ENCODE measurements at regions not wholly inside any gene's neighbourhood (a gene's known extent, or its start where the extent isn't known, plus 50 kb on each side); places are given as distances from the start of the nearest gene placed in this dataset.

DNA sequence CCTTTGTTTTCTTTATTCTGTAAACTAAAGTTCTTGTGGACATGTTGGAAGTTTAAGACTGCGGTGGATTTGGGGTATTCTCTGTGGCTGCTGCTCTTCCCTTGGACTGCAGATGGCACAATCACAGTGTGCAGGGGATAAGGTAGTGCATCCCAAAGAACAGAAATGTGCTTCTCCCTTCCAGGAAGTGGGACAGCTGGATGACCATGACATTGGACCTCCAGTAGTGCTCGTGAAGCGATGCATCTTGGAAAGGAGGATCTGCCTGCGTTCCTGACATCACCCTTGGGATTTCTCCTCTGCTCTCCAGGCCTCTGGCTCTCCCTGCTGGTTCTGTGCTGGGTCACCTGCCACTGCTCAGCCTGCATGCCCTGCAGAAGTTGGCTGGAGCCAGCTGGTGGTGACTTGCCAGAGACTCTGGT lies 109.9 kb downstream of the SLC4A3 start:
- Histone ChIP-seq H3K27me3 (replicated peaks in 1 of 7) (peaks cover 0 to 21% (median 0%) of the 10 kb centered on the region in 7 donors), H3K9me3 (no peaks in the 10 kb centered on the region), H3K4me1 (no peaks in the 10 kb centered on the region), H3K27ac (no peak overlapping the region), H3K36me3 (no peaks in the 10 kb centered on the region), H3K4me3 (no peak overlapping the region)
- 71 to 78% (median 72%) methylated on average over 1 to 4 of the region's 4 CpGs for WGBS, 5 donors
- no peak for DNase-seq
- TF ChIP-seq CTCF (IDR thresholded peaks at IDR 0.05 in 8 of 11, conservative IDR thresholded peaks at IDR 0.05 in 3 of 11) (no peak), POLR2A (IDR thresholded peaks at IDR 0.05) (no peak), POLR2AphosphoS5 (IDR thresholded peaks at IDR 0.05) (no peak)
- intact Hi-C loops (cut with DNase I; ENCODE audit: low total_unique reads): loop anchor here (5.0 kb wide), 1 partner anchor 1835 kb away; the partner anchor contains the start of gene EPHA4

- H3K27ac ChIP-seq: no peak overlapping the region
- H3K9me3 ChIP-seq: no peaks in the 10 kb centered on the region
- H3K36me3 ChIP-seq: no peaks in the 10 kb centered on the region
- H3K4me3 ChIP-seq: no peak overlapping the region
- TF ChIP-seq CTCF (IDR thresholded peaks at IDR 0.05 in 8 of 11, conservative IDR thresholded peaks at IDR 0.05 in 3 of 11) (no peak), POLR2AphosphoS5 (IDR thresholded peaks at IDR 0.05) (no peak), POLR2A (IDR thresholded peaks at IDR 0.05) (no peak)
- 71 to 78% (median 71%) methylated on average over 4 of the region's 4 CpGs for WGBS, 5 donors
- no peak for DNase-seq
- intact Hi-C loops (cut with DNase I; ENCODE audit: low total_unique reads): loop anchor here (5.0 kb wide), 1 partner anchor 1833 kb away; the partner anchor contains the start of gene EPHA4
- peaks cover 0 to 17% (median 0%) of the 10 kb centered on the region in 7 donors for H3K27me3 ChIP-seq (replicated peaks in 1 of 7)
- no peaks in the 10 kb centered on the region for H3K4me1 ChIP-seq
These were observed 111.6 kb downstream of the SLC4A3 start for GRCh38 chr2:219739066-219739465.

- intact Hi-C loops (cut with DNase I; ENCODE audit: low total_unique reads): loop anchor here (5.0 kb wide), 1 partner anchor 1832 kb away; the partner anchor contains the start of gene EPHA4
- TF ChIP-seq CTCF (IDR thresholded peaks at IDR 0.05 in 8 of 11, conservative IDR thresholded peaks at IDR 0.05 in 3 of 11) (no peak), POLR2AphosphoS5 (IDR thresholded peaks at IDR 0.05) (no peak), POLR2A (IDR thresholded peaks at IDR 0.05) (no peak)
- no peak for DNase-seq
- Histone ChIP-seq H3K4me1 (no peaks in the 10 kb centered on the region), H3K4me3 (no peak overlapping the region), H3K27me3 (replicated peaks in 1 of 7) (peaks cover 0 to 17% (median 0%) of the 10 kb centered on the region in 7 donors), H3K9me3 (no peaks in the 10 kb centered on the region), H3K36me3 (no peaks in the 10 kb centered on the region), H3K27ac (no peak overlapping the region)
- 85 to 93% (median 88%) methylated on average over 13 of the region's 13 CpGs for WGBS, 5 donors
These were observed 112.5 kb downstream of the SLC4A3 start for GRCh38 chr2:219739866-219740440.

GRCh38 chr2:219743548-219743947 lies 116.1 kb downstream of the SLC4A3 start:
- Histone ChIP-seq H3K9me3 (no peaks in the 10 kb centered on the region), H3K36me3 (no peaks in the 10 kb centered on the region), H3K4me3 (no peak overlapping the region), H3K27ac (no peak overlapping the region), H3K4me1 (no peaks in the 10 kb centered on the region), H3K27me3 (replicated peaks in 1 of 7) (peaks cover 0 to 12% (median 0%) of the 10 kb centered on the region in 7 donors)
- intact Hi-C loops (cut with DNase I; ENCODE audit: low total_unique reads): no loop called here
- 76 to 92% (median 81%) methylated on average over 1 of the region's 1 CpG for WGBS, 5 donors
- no peak for TF ChIP-seq POLR2AphosphoS5 (IDR thresholded peaks at IDR 0.05)
- TF ChIP-seq CTCF (IDR thresholded peaks at IDR 0.05 in 8 of 11, conservative IDR thresholded peaks at IDR 0.05 in 3 of 11): no peak
- no peak for TF ChIP-seq POLR2A (IDR thresholded peaks at IDR 0.05)
- no peak for DNase-seq
